ENCODE measurements at regions not wholly inside any gene's neighbourhood (a gene's known extent, or its start where the extent isn't known, plus 50 kb on each side); places are given as distances from the start of the nearest gene placed in this dataset.
"Not testable (repeated sequence)": the region's sequence is repeated elsewhere in the genome, so short reads cannot be mapped to it uniquely, and the experiment has no call there.

GRCh38 chr9:107584944-107585343 is 95.4 kb upstream of the KLF4 start:
- no peak for DNase-seq (ENCODE audit: low read depth)
- TF ChIP-seq CTCF (IDR thresholded peaks at IDR 0.05; ENCODE audit: low read depth, low read length, missing control alignments): no peak
- no peak overlapping the region for H3K4me3 ChIP-seq (ENCODE audit: low read depth, low read length)
- in situ Hi-C loops (cut with HindIII; ENCODE audit: low sequenced_read_pairs): no loop called here

GRCh38 chr9:107584186-107584585 is 94.6 kb upstream of the KLF4 start:
- in situ Hi-C loops (cut with HindIII; ENCODE audit: low sequenced_read_pairs): no loop called here
- DNase-seq (ENCODE audit: low read depth): no peak
- H3K4me3 ChIP-seq (ENCODE audit: low read depth, low read length): no peak overlapping the region
- TF ChIP-seq CTCF (IDR thresholded peaks at IDR 0.05; ENCODE audit: low read depth, low read length, missing control alignments): no peak

GRCh38 chr9:107577140-107577776 is 87.7 kb upstream of the KLF4 start:
- TF ChIP-seq CTCF (IDR thresholded peaks at IDR 0.05; ENCODE audit: low read depth, low read length, missing control alignments): no peak
- in situ Hi-C loops (cut with HindIII; ENCODE audit: low sequenced_read_pairs): no loop called here
- no peak for DNase-seq (ENCODE audit: low read depth)
- H3K4me3 ChIP-seq (ENCODE audit: low read depth, low read length): no peak overlapping the region

GRCh38 chr9:107571148-107571547 is 81.6 kb upstream of the KLF4 start:
- in situ Hi-C loops (cut with HindIII; ENCODE audit: low sequenced_read_pairs): loop anchor here (5.0 kb wide), 1 partner anchor 106 kb away; no protein-coding TSS in a partner anchor
- no peak overlapping the region for H3K4me3 ChIP-seq (ENCODE audit: low read depth, low read length)
- no peak for DNase-seq (ENCODE audit: low read depth)
- no peak for TF ChIP-seq CTCF (IDR thresholded peaks at IDR 0.05; ENCODE audit: low read depth, low read length, missing control alignments)

- in situ Hi-C loops (cut with HindIII; ENCODE audit: low sequenced_read_pairs): no loop called here
- no peak for DNase-seq (ENCODE audit: low read depth)
- TF ChIP-seq CTCF (IDR thresholded peaks at IDR 0.05; ENCODE audit: low read depth, low read length, missing control alignments): no peak
- no peak overlapping the region for H3K4me3 ChIP-seq (ENCODE audit: low read depth, low read length)
These were observed 79.6 kb upstream of the KLF4 start for GRCh38 chr9:107569174-107569573.

- DNase-seq (ENCODE audit: low read depth); in situ Hi-C loops (cut with HindIII; ENCODE audit: low sequenced_read_pairs): not testable (repeated sequence)
These were observed 78.8 kb upstream of the KLF4 start for GRCh38 chr9:107568406-107568805.

GRCh38 chr9:107567462-107567861 is 77.9 kb upstream of the KLF4 start:
- DNase-seq (ENCODE audit: low read depth): no peak
- in situ Hi-C loops (cut with HindIII; ENCODE audit: low sequenced_read_pairs): no loop called here
- no peak for TF ChIP-seq CTCF (IDR thresholded peaks at IDR 0.05; ENCODE audit: low read depth, low read length, missing control alignments)
- H3K4me3 ChIP-seq (ENCODE audit: low read depth, low read length): no peak overlapping the region

More at GRCh38 chr9:107568406-107568805, 78.8 kb upstream of the KLF4 start:
- H3K4me3 ChIP-seq (ENCODE audit: low read depth, low read length): not testable (repeated sequence)

Measured in astrocyte of the cerebellum (primary cell).